ENCODE measurements at regions not wholly inside any gene's neighbourhood (a gene's known extent, or its start where the extent isn't known, plus 50 kb on each side); places are given as distances from the start of the nearest gene placed in this dataset.

- intact Hi-C loops (cut with micrococcal nuclease; ENCODE audit: unreplicated experiment): no loop called here
- no peaks in the 10 kb centered on the region for H3K27me3 ChIP-seq (ENCODE audit: control insufficient read depth, insufficient read depth, low read length)
- ChIA-PET POLR2A (no interaction called here), CTCF (no interaction called here)
- no peak for ATAC-seq
- no peak overlapping the region for H3K4me3 ChIP-seq (ENCODE audit: low read depth in 2 of 2, low read length in 2 of 2)
- BruUV-seq (replicated peaks): no TSS peak
- in situ Hi-C loops (cut with HindIII; ENCODE audit: low pct_unique_long_range_greater_than_20kb, low sequenced_read_pairs): no loop called here
- no peaks in the 10 kb centered on the region for H3K36me3 ChIP-seq (ENCODE audit: control insufficient read depth, insufficient read depth, low read length)
- H3K27ac ChIP-seq (ENCODE audit: low read length): no peak overlapping the region
- no peaks in the 10 kb centered on the region for H3K9me3 ChIP-seq (ENCODE audit: control insufficient read depth, insufficient read depth, low read depth, low read length)
- no peaks in the 10 kb centered on the region for H3K4me1 ChIP-seq (ENCODE audit: control insufficient read depth, insufficient read depth, low read length)
- no peak for DNase-seq (ENCODE audit: low read depth, low spot score)
- no peak for TF ChIP-seq POLR2AphosphoS5 (IDR thresholded peaks at IDR 0.05; ENCODE audit: low read depth, low read length)
- TF ChIP-seq TCF7L2 (IDR thresholded peaks at IDR 0.05; ENCODE audit: low read depth, low read length): no peak
- TF ChIP-seq CTCF (IDR thresholded peaks at IDR 0.05): no peak
- TF ChIP-seq REST (IDR thresholded peaks at IDR 0.05; ENCODE audit: insufficient read depth in 1 of 2, low read depth in 2 of 2, low read length in 1 of 2): no peak
- no peak for TF ChIP-seq SIN3A (IDR thresholded peaks at IDR 0.05; ENCODE audit: borderline replicate concordance, insufficient read depth, low read depth, low read length)
Observed at GRCh38 chr7:155988416-155988815, 176.2 kb upstream of the SHH start.

GRCh38 chr7:155987681-155988235 lies 175.5 kb upstream of the SHH start:
- H3K27me3 ChIP-seq (ENCODE audit: control insufficient read depth, insufficient read depth, low read length): no peaks in the 10 kb centered on the region
- POLR2A ChIA-PET: no interaction called here
- DNase-seq (ENCODE audit: low read depth, low spot score) (no peak), ATAC-seq (no peak)
- H3K4me3 ChIP-seq (ENCODE audit: low read depth in 2 of 2, low read length in 2 of 2): no peak overlapping the region
- intact Hi-C loops (cut with micrococcal nuclease; ENCODE audit: unreplicated experiment) (no loop called here), in situ Hi-C loops (cut with HindIII; ENCODE audit: low pct_unique_long_range_greater_than_20kb, low sequenced_read_pairs) (no loop called here)
- H3K36me3 ChIP-seq (ENCODE audit: control insufficient read depth, insufficient read depth, low read length): no peaks in the 10 kb centered on the region
- H3K9me3 ChIP-seq (ENCODE audit: control insufficient read depth, insufficient read depth, low read depth, low read length): no peaks in the 10 kb centered on the region
- CTCF ChIA-PET: no interaction called here
- BruUV-seq (replicated peaks): no TSS peak
- no peaks in the 10 kb centered on the region for H3K4me1 ChIP-seq (ENCODE audit: control insufficient read depth, insufficient read depth, low read length)
- TF ChIP-seq TCF7L2 (IDR thresholded peaks at IDR 0.05; ENCODE audit: low read depth, low read length) (no peak), SIN3A (IDR thresholded peaks at IDR 0.05; ENCODE audit: borderline replicate concordance, insufficient read depth, low read depth, low read length) (no peak), POLR2AphosphoS5 (IDR thresholded peaks at IDR 0.05; ENCODE audit: low read depth, low read length) (no peak), REST (IDR thresholded peaks at IDR 0.05; ENCODE audit: insufficient read depth in 1 of 2, low read depth in 2 of 2, low read length in 1 of 2) (no peak), CTCF (IDR thresholded peaks at IDR 0.05) (no peak)
- H3K27ac ChIP-seq (ENCODE audit: low read length): no peak overlapping the region

All from Panc1 (cell line).